Caki2 (cell line): ENCODE measurements at regions not wholly inside any gene's neighbourhood (a gene's known extent, or its start where the extent isn't known, plus 50 kb on each side); places are given as distances from the start of the nearest gene placed in this dataset.

Experiments
- DNase-seq: peaks from one replicate; pipeline ENCODE4 v3.0.0-alpha.2; 2015; ENCODE audit warnings: low read depth
- in situ Hi-C: cut with HindIII; loops from 2 replicates; pipeline ENCODE4 v1.10.0; 2016; ENCODE audit warnings: low sequenced_read_pairs, low pct_unique_long_range_greater_than_20kb, mixed read lengths

GRCh38 chr11:111194860-111195568, 50.5 kb upstream of the POU2AF2 start:
- in situ Hi-C loops, result no loop called here
- DNase-seq, result no peak

GRCh38 chr11:111193924-111194490, 51.5 kb upstream of the POU2AF2 start:
- in situ Hi-C loops, result no loop called here

GRCh38 chr11:111189466-111189865, 56.1 kb upstream of the POU2AF2 start:
- DNase-seq, result no peak
- in situ Hi-C loops, result no loop called here

More at GRCh38 chr11:111193924-111194490, 51.5 kb upstream of the POU2AF2 start:
- no peak for DNase-seq

- DNase-seq, result no peak
These were observed 59.1 kb upstream of the POU2AF2 start for GRCh38 chr11:111186308-111186915.

GRCh38 chr11:111185266-111185665, 60.3 kb upstream of the POU2AF2 start:
- in situ Hi-C loops, result no loop called here

More at GRCh38 chr11:111186308-111186915, 59.1 kb upstream of the POU2AF2 start:
- in situ Hi-C loops, result no loop called here

GRCh38 chr11:111183706-111184105, 61.8 kb upstream of the POU2AF2 start:
- no peak for DNase-seq
- in situ Hi-C loops, result no loop called here

More at GRCh38 chr11:111185266-111185665, 60.3 kb upstream of the POU2AF2 start:
- DNase-seq, result no peak

GRCh38 chr11:111179184-111179910, 66.2 kb upstream of the POU2AF2 start:
- in situ Hi-C loops, result no loop called here
- no peak for DNase-seq

GRCh38 chr11:111177037-111177871, 68.3 kb upstream of the POU2AF2 start:
- in situ Hi-C loops, result no loop called here
- no peak for DNase-seq

GRCh38 chr11:111176603-111177002, 68.9 kb upstream of the POU2AF2 start:
- in situ Hi-C loops, result no loop called here
- no peak for DNase-seq

- in situ Hi-C loops, result no loop called here
- DNase-seq, result no peak
These were observed 72.3 kb upstream of the POU2AF2 start for GRCh38 chr11:111173221-111173620.

GRCh38 chr11:111172321-111172862, 73.1 kb upstream of the POU2AF2 start:
- DNase-seq, result no peak
- in situ Hi-C loops, result no loop called here

GRCh38 chr11:111170761-111171379, 74.7 kb upstream of the POU2AF2 start:
- in situ Hi-C loops, result no loop called here
- no peak for DNase-seq

- in situ Hi-C loops, result no loop called here
- no peak for DNase-seq
These were observed 76.2 kb upstream of the POU2AF2 start for GRCh38 chr11:111169367-111169766.

GRCh38 chr11:111168871-111169270, 76.7 kb upstream of the POU2AF2 start:
- in situ Hi-C loops, result no loop called here
- DNase-seq, result no peak

- in situ Hi-C loops, result no loop called here
- DNase-seq, result no peak
These were observed 77.9 kb upstream of the POU2AF2 start for GRCh38 chr11:111167666-111168065.

- in situ Hi-C loops, result no loop called here
- DNase-seq, result no peak
These were observed 78.9 kb upstream of the POU2AF2 start for GRCh38 chr11:111166598-111166997.

GRCh38 chr11:111162305-111162704, 83.2 kb upstream of the POU2AF2 start:
- DNase-seq, result no peak
- in situ Hi-C loops, result no loop called here
